ENCODE measurements at regions not wholly inside any gene's neighbourhood (a gene's known extent, or its start where the extent isn't known, plus 50 kb on each side); places are given as distances from the start of the nearest gene placed in this dataset.

GRCh38 chr13:48155848-48156247, 60.9 kb upstream of the MED4 start:
- H3K4me2 ChIP-seq (ENCODE audit: low read depth, low read length): no peak overlapping the region
- no peaks in the 10 kb centered on the region for H3K79me2 ChIP-seq (ENCODE audit: low read length)
- H3K9me2 ChIP-seq (replicated peaks; ENCODE audit: insufficient read depth, low read length): no peaks in the 10 kb centered on the region
- no peak for DNase-seq
- H3K4me1 ChIP-seq (ENCODE audit: low read length): no peaks in the 10 kb centered on the region
- no peak overlapping the region for H3K9ac ChIP-seq (ENCODE audit: low read length)
- no peaks in the 10 kb centered on the region for H3K9me3 ChIP-seq (replicated peaks; ENCODE audit: insufficient read depth, low read length)
- TF ChIP-seq EZH2phosphoT487 (IDR thresholded peaks at IDR 0.05; ENCODE audit: low read length) (no peak), EZH2 (optimal IDR thresholded peaks at IDR 0.05; ENCODE audit: low read depth, low read length) (no peak), CTCF (IDR thresholded peaks at IDR 0.05; ENCODE audit: low read length) (no peak)
- H3K27me3 ChIP-seq (replicated peaks; ENCODE audit: insufficient read depth, low read length): no peaks in the 10 kb centered on the region
- no peak overlapping the region for H3K27ac ChIP-seq (ENCODE audit: low read length)
- H4K20me1 ChIP-seq (ENCODE audit: insufficient read depth, low read length): no peaks in the 10 kb centered on the region
- no peaks in the 10 kb centered on the region for H3F3A ChIP-seq (ENCODE audit: insufficient read depth, low read length)
- no peak overlapping the region for H3K4me3 ChIP-seq (ENCODE audit: low read length)
- H2AFZ ChIP-seq (ENCODE audit: low read length): no peak overlapping the region
- H3K36me3 ChIP-seq (replicated peaks; ENCODE audit: insufficient read depth, low read length): no peaks in the 10 kb centered on the region

- H3K27ac ChIP-seq (ENCODE audit: low read length): no peak overlapping the region
- TF ChIP-seq EZH2 (optimal IDR thresholded peaks at IDR 0.05; ENCODE audit: low read depth, low read length) (no peak), CTCF (IDR thresholded peaks at IDR 0.05; ENCODE audit: low read length) (no peak)
- H3K27me3 ChIP-seq (replicated peaks; ENCODE audit: insufficient read depth, low read length): no peaks in the 10 kb centered on the region
- no peaks in the 10 kb centered on the region for H3K9me2 ChIP-seq (replicated peaks; ENCODE audit: insufficient read depth, low read length)
- no peak overlapping the region for H2AFZ ChIP-seq (ENCODE audit: low read length)
- no peaks in the 10 kb centered on the region for H3K36me3 ChIP-seq (replicated peaks; ENCODE audit: insufficient read depth, low read length)
- H3K79me2 ChIP-seq (ENCODE audit: low read length): no peaks in the 10 kb centered on the region
- H3K4me1 ChIP-seq (ENCODE audit: low read length): no peaks in the 10 kb centered on the region
- no peak overlapping the region for H3K4me3 ChIP-seq (ENCODE audit: low read length)
- H3K9ac ChIP-seq (ENCODE audit: low read length): no peak overlapping the region
- no peaks in the 10 kb centered on the region for H3F3A ChIP-seq (ENCODE audit: insufficient read depth, low read length)
- DNase-seq: no peak
- H3K4me2 ChIP-seq (ENCODE audit: low read depth, low read length): no peak overlapping the region
- no peaks in the 10 kb centered on the region for H4K20me1 ChIP-seq (ENCODE audit: insufficient read depth, low read length)
- no peaks in the 10 kb centered on the region for H3K9me3 ChIP-seq (replicated peaks; ENCODE audit: insufficient read depth, low read length)
These were observed 59.8 kb upstream of the MED4 start for GRCh38 chr13:48154671-48155070.

- Histone ChIP-seq H3K9me2 (replicated peaks; ENCODE audit: insufficient read depth, low read length) (no peaks in the 10 kb centered on the region), H3K79me2 (ENCODE audit: low read length) (no peaks in the 10 kb centered on the region), H4K20me1 (ENCODE audit: insufficient read depth, low read length) (no peaks in the 10 kb centered on the region), H3K36me3 (replicated peaks; ENCODE audit: insufficient read depth, low read length) (no peaks in the 10 kb centered on the region), H3K9ac (ENCODE audit: low read length) (no peak overlapping the region), H3K27ac (ENCODE audit: low read length) (no peak overlapping the region), H3K4me2 (ENCODE audit: low read depth, low read length) (no peak overlapping the region), H3K4me1 (ENCODE audit: low read length) (no peaks in the 10 kb centered on the region), H2AFZ (ENCODE audit: low read length) (no peak overlapping the region), H3K4me3 (ENCODE audit: low read length) (no peak overlapping the region), H3K27me3 (replicated peaks; ENCODE audit: insufficient read depth, low read length) (no peaks in the 10 kb centered on the region), H3K9me3 (replicated peaks; ENCODE audit: insufficient read depth, low read length) (no peaks in the 10 kb centered on the region), H3F3A (ENCODE audit: insufficient read depth, low read length) (no peaks in the 10 kb centered on the region)
- DNase-seq: no peak
- no peak for TF ChIP-seq CTCF (IDR thresholded peaks at IDR 0.05; ENCODE audit: low read length)
- no peak for TF ChIP-seq EZH2 (optimal IDR thresholded peaks at IDR 0.05; ENCODE audit: low read depth, low read length)
- TF ChIP-seq EZH2phosphoT487 (IDR thresholded peaks at IDR 0.05; ENCODE audit: low read length): no peak
These were observed 58.3 kb upstream of the MED4 start for GRCh38 chr13:48153186-48153585.

All from MM.1S (cell line).